Karpas-422 (cell line): ENCODE measurements at regions not wholly inside any gene's neighbourhood (a gene's known extent, or its start where the extent isn't known, plus 50 kb on each side); places are given as distances from the start of the nearest gene placed in this dataset.
"Not testable (repeated sequence)": the region's sequence is repeated elsewhere in the genome, so short reads cannot be mapped to it uniquely, and the experiment has no call there.

ENCODE experiments used
- DNase-seq: peaks from one replicate; pipeline ENCODE4 v3.0.0-alpha.2; 2015
- H2AFZ ChIP-seq: fragments of 200-600 bp; sonication (generic); 2 replicates; pipeline ENCODE4 v1.6.1; 2014; ENCODE audit warnings: antibody characterized with exemption, low read length, mixed read lengths
- H3K27ac ChIP-seq: fragments of 200-600 bp; sonication (generic); 2 replicates; pipeline ENCODE4 v1.5.1; 2014; ENCODE audit warnings: mild to moderate bottlenecking, low read length, moderate library complexity
- H3K27me3 ChIP-seq: fragments of 200-600 bp; sonication (generic); 2 replicates; pipeline ENCODE4 v1.6.1; 2014; ENCODE audit warnings: low read length, mixed read lengths
- H3K36me3 ChIP-seq: fragments of 200-600 bp; sonication (generic); 2 replicates; pipeline ENCODE4 v1.6.1; 2014; ENCODE audit warnings: low read length, mixed read lengths; ENCODE audit not compliant: insufficient read depth
- H3K4me1 ChIP-seq: fragments of 200-600 bp; sonication (generic); 2 replicates; pipeline ENCODE4 v1.6.1; 2014; ENCODE audit warnings: mild to moderate bottlenecking, low read length, mixed read lengths
- H3K4me2 ChIP-seq: fragments of 200-600 bp; sonication (generic); 2 replicates; pipeline ENCODE4 v1.6.1; 2014; ENCODE audit warnings: low read length, low read depth, mild to moderate bottlenecking; ENCODE audit not compliant: poor library complexity, severe bottlenecking
- H3K4me3 ChIP-seq: fragments of 200-600 bp; sonication (generic); 2 replicates; pipeline ENCODE4 v1.5.1; 2014; ENCODE audit warnings: mild to moderate bottlenecking, antibody characterized with exemption, low read length, mixed read lengths
- H3K79me2 ChIP-seq: fragments of 200-600 bp; sonication (generic); 2 replicates; pipeline ENCODE4 v1.6.1; 2014; ENCODE audit warnings: mild to moderate bottlenecking, low read length, mixed read lengths
- H3K9ac ChIP-seq: fragments of 200-600 bp; sonication (generic); 2 replicates; pipeline ENCODE4 v1.6.0; 2014; ENCODE audit warnings: low read length
- H3K9me2 ChIP-seq: fragments of 200-600 bp; sonication (generic), shearing (Covaris generic); replicated peaks from 2 replicates; pipeline ENCODE4 v1.6.0; 2014; ENCODE audit warnings: mild to moderate bottlenecking, low read length, moderate library complexity; ENCODE audit not compliant: insufficient read depth
- H3K9me3 ChIP-seq: fragments of 300-700, 200-600 bp; sonication (generic); 2 replicates; pipeline ENCODE4 v1.6.1; 2014; ENCODE audit warnings: low read length, mixed read lengths
- H4K20me1 ChIP-seq: fragments of 200-600 bp; sonication (generic); 2 replicates; pipeline ENCODE4 v1.6.1; 2014; ENCODE audit warnings: mild to moderate bottlenecking, antibody characterized with exemption, low read length, low read depth; ENCODE audit not compliant: insufficient read depth

GRCh38 chr12:46965880-46966279 is 113.5 kb upstream of the PCED1B start:
- DNase-seq, result no peak
- no peaks in the 10 kb centered on the region for H3K4me1 ChIP-seq
- no peaks in the 10 kb centered on the region for H4K20me1 ChIP-seq
- no peak overlapping the region for H3K4me2 ChIP-seq
- H3K27me3 ChIP-seq, result no peaks in the 10 kb centered on the region
- H3K79me2 ChIP-seq, result no peaks in the 10 kb centered on the region
- no peak overlapping the region for H3K4me3 ChIP-seq
- H3K9me2 ChIP-seq, result no peaks in the 10 kb centered on the region
- no peaks in the 10 kb centered on the region for H3K36me3 ChIP-seq
- no peak overlapping the region for H3K9ac ChIP-seq
- no peak overlapping the region for H2AFZ ChIP-seq
- H3K9me3 ChIP-seq, result no peaks in the 10 kb centered on the region
- no peak overlapping the region for H3K27ac ChIP-seq

GRCh38 chr12:46970636-46971035 is 108.8 kb upstream of the PCED1B start:
- no peaks in the 10 kb centered on the region for H4K20me1 ChIP-seq
- no peak overlapping the region for H3K4me2 ChIP-seq
- DNase-seq, result no peak
- H3K27ac ChIP-seq, result no peak overlapping the region
- no peaks in the 10 kb centered on the region for H3K36me3 ChIP-seq
- H3K9ac ChIP-seq, result no peak overlapping the region
- no peaks in the 10 kb centered on the region for H3K79me2 ChIP-seq
- no peak overlapping the region for H2AFZ ChIP-seq
- H3K9me3 ChIP-seq, result no peaks in the 10 kb centered on the region
- H3K4me1 ChIP-seq, result no peaks in the 10 kb centered on the region
- no peak overlapping the region for H3K4me3 ChIP-seq
- H3K27me3 ChIP-seq, result no peaks in the 10 kb centered on the region
- no peaks in the 10 kb centered on the region for H3K9me2 ChIP-seq

- not testable (repeated sequence) for H3K79me2 ChIP-seq, DNase-seq, H3K36me3 ChIP-seq, H3K4me2 ChIP-seq, H3K9me3 ChIP-seq, H3K4me3 ChIP-seq, H3K9me2 ChIP-seq, H3K9ac ChIP-seq, H3K27me3 ChIP-seq, H3K4me1 ChIP-seq, H4K20me1 ChIP-seq, H2AFZ ChIP-seq, H3K27ac ChIP-seq
Measured at GRCh38 chr12:46973937-46974336, 105.5 kb upstream of the PCED1B start.

GRCh38 chr12:46977871-46978375 is 101.5 kb upstream of the PCED1B start:
- no peaks in the 10 kb centered on the region for H3K4me1 ChIP-seq
- H3K9ac ChIP-seq, result no peak overlapping the region
- H3K9me3 ChIP-seq, result no peaks in the 10 kb centered on the region
- H3K27me3 ChIP-seq, result no peaks in the 10 kb centered on the region
- H3K4me2 ChIP-seq, result no peak overlapping the region
- H3K79me2 ChIP-seq, result no peaks in the 10 kb centered on the region
- H2AFZ ChIP-seq, result no peak overlapping the region
- H4K20me1 ChIP-seq, result no peaks in the 10 kb centered on the region
- H3K36me3 ChIP-seq, result no peaks in the 10 kb centered on the region
- H3K9me2 ChIP-seq, result no peaks in the 10 kb centered on the region
- H3K27ac ChIP-seq, result no peak overlapping the region
- no peak for DNase-seq
- H3K4me3 ChIP-seq, result no peak overlapping the region

GRCh38 chr12:46981622-46982021 is 97.8 kb upstream of the PCED1B start:
- Histone ChIP-seq H3K27ac (no peak overlapping the region), H2AFZ (no peak overlapping the region), H3K4me2 (no peak overlapping the region), H3K27me3 (no peaks in the 10 kb centered on the region), H3K9me3 (no peaks in the 10 kb centered on the region), H3K4me3 (no peak overlapping the region), H3K36me3 (no peaks in the 10 kb centered on the region), H3K9me2 (no peaks in the 10 kb centered on the region), H4K20me1 (no peaks in the 10 kb centered on the region), H3K4me1 (no peaks in the 10 kb centered on the region), H3K9ac (no peak overlapping the region), H3K79me2 (no peaks in the 10 kb centered on the region)
- DNase-seq, result no peak

GRCh38 chr12:46982629-46983392 is 96.6 kb upstream of the PCED1B start:
- H3K9ac ChIP-seq, result no peak overlapping the region
- no peaks in the 10 kb centered on the region for H3K36me3 ChIP-seq
- H3K4me3 ChIP-seq, result no peak overlapping the region
- H3K79me2 ChIP-seq, result no peaks in the 10 kb centered on the region
- no peak overlapping the region for H3K27ac ChIP-seq
- no peaks in the 10 kb centered on the region for H4K20me1 ChIP-seq
- H3K27me3 ChIP-seq, result no peaks in the 10 kb centered on the region
- H3K9me2 ChIP-seq, result no peaks in the 10 kb centered on the region
- H3K4me1 ChIP-seq, result no peaks in the 10 kb centered on the region
- no peak for DNase-seq
- H3K9me3 ChIP-seq, result no peaks in the 10 kb centered on the region
- no peak overlapping the region for H3K4me2 ChIP-seq
- H2AFZ ChIP-seq, result no peak overlapping the region

- no peaks in the 10 kb centered on the region for H3K4me1 ChIP-seq
- no peak for DNase-seq
- H3K79me2 ChIP-seq, result no peaks in the 10 kb centered on the region
- no peak overlapping the region for H3K9ac ChIP-seq
- no peak overlapping the region for H2AFZ ChIP-seq
- H3K27me3 ChIP-seq, result no peaks in the 10 kb centered on the region
- no peaks in the 10 kb centered on the region for H3K9me2 ChIP-seq
- no peaks in the 10 kb centered on the region for H3K9me3 ChIP-seq
- H3K27ac ChIP-seq, result no peak overlapping the region
- H3K4me3 ChIP-seq, result no peak overlapping the region
- H4K20me1 ChIP-seq, result no peaks in the 10 kb centered on the region
- H3K36me3 ChIP-seq, result no peaks in the 10 kb centered on the region
- no peak overlapping the region for H3K4me2 ChIP-seq
Measured at GRCh38 chr12:46983393-46983793, 96.0 kb upstream of the PCED1B start.

- Histone ChIP-seq H3K9me2 (no peaks in the 10 kb centered on the region), H3K27me3 (no peaks in the 10 kb centered on the region), H3K9me3 (no peaks in the 10 kb centered on the region), H3K9ac (no peak overlapping the region), H3K27ac (no peak overlapping the region), H3K36me3 (no peaks in the 10 kb centered on the region), H3K4me1 (no peaks in the 10 kb centered on the region), H3K79me2 (no peaks in the 10 kb centered on the region), H4K20me1 (no peaks in the 10 kb centered on the region), H3K4me3 (no peak overlapping the region), H3K4me2 (no peak overlapping the region), H2AFZ (no peak overlapping the region)
- peak; percentile 73 for DNase-seq
Measured at GRCh38 chr12:46983959-46984841, 95.2 kb upstream of the PCED1B start.
